Loucy (cell line): ENCODE measurements at regions not wholly inside any gene's neighbourhood (a gene's known extent, or its start where the extent isn't known, plus 50 kb on each side); places are given as distances from the start of the nearest gene placed in this dataset.

Experiments used
- H2AFZ ChIP-seq: fragments of 200-600 bp; sonication (generic); 2 replicates; pipeline ENCODE4 v1.6.0; 2016; ENCODE audit warnings: antibody characterized with exemption, mild to moderate bottlenecking, low read length, moderate library complexity
- H3F3A ChIP-seq: fragments of 200-600 bp; 2 replicates; pipeline ENCODE4 v1.6.0; 2016; ENCODE audit warnings: antibody characterized with exemption, low read depth, mild to moderate bottlenecking
- H3K27me3 ChIP-seq: fragments of 200-600 bp; sonication (generic); 2 replicates; pipeline ENCODE4 v1.6.1; 2014; ENCODE audit warnings: low read length, mild to moderate bottlenecking; ENCODE audit not compliant: insufficient read depth, poor library complexity, severe bottlenecking
- H3K36me3 ChIP-seq: fragments of 200-600 bp; sonication (generic); 2 replicates; pipeline ENCODE4 v1.6.1; 2016; ENCODE audit warnings: low read length; ENCODE audit not compliant: insufficient read depth
- H3K4me1 ChIP-seq: fragments of 200-600 bp; sonication (generic); 2 replicates; pipeline ENCODE4 v1.5.1; 2014; ENCODE audit warnings: low read length, mild to moderate bottlenecking; ENCODE audit not compliant: insufficient read depth, poor library complexity, severe bottlenecking
- H3K4me2 ChIP-seq: fragments of 200-600 bp; sonication (generic); 2 replicates; pipeline ENCODE4 v1.6.0; 2014; ENCODE audit warnings: antibody characterized with exemption, low read length, low read depth, mild to moderate bottlenecking; ENCODE audit not compliant: poor library complexity, severe bottlenecking
- H3K4me3 ChIP-seq: fragments of 200-600 bp; sonication (generic); 2 replicates; pipeline ENCODE4 v1.5.1; 2014; ENCODE audit warnings: low read length, mild to moderate bottlenecking, mixed read lengths; ENCODE audit not compliant: poor library complexity, severe bottlenecking
- H3K79me2 ChIP-seq: fragments of 200-600 bp; sonication (generic); 2 replicates; pipeline ENCODE4 v1.6.1; 2014; ENCODE audit warnings: low read length; ENCODE audit not compliant: insufficient read depth
- H3K9ac ChIP-seq: fragments of 200-600 bp; sonication (generic); 2 replicates; pipeline ENCODE4 v1.6.0; 2014; ENCODE audit warnings: mild to moderate bottlenecking, low read depth, low read length, moderate library complexity; ENCODE audit not compliant: poor library complexity, severe bottlenecking
- H3K9me2 ChIP-seq: fragments of 200-600 bp; sonication (generic); replicated peaks from 2 replicates; pipeline ENCODE4 v1.6.1; 2016; ENCODE audit warnings: low read depth, low read length, mixed read lengths
- H3K9me3 ChIP-seq: fragments of 200-600 bp; sonication (generic); 2 replicates; pipeline ENCODE4 v1.6.1; 2014; ENCODE audit warnings: mild to moderate bottlenecking, antibody characterized with exemption, low read length, low read depth; ENCODE audit not compliant: insufficient read depth
- H4K20me1 ChIP-seq: fragments of 200-600 bp; sonication (generic); 2 replicates; pipeline ENCODE4 v1.6.0; 2014; ENCODE audit warnings: antibody characterized with exemption, low read length, mild to moderate bottlenecking; ENCODE audit not compliant: insufficient read depth, poor library complexity, severe bottlenecking
- EZH2phosphoT487 ChIP-seq: fragments of 200-600 bp; IDR thresholded peaks from 2 replicates; pipeline ENCODE4 v1.6.1; 2018; ENCODE audit warnings: antibody characterized with exemption, mild to moderate bottlenecking, moderate library complexity, borderline replicate concordance
- TF ChIP-seq, protein P1 (sequence below): fragments of 200-600 bp; sonication (generic); conservative IDR thresholded peaks from 2 replicates; pipeline ENCODE4 v1.5.1; 2014; ENCODE audit warnings: mild to moderate bottlenecking, antibody characterized with exemption, low read length

DNA sequence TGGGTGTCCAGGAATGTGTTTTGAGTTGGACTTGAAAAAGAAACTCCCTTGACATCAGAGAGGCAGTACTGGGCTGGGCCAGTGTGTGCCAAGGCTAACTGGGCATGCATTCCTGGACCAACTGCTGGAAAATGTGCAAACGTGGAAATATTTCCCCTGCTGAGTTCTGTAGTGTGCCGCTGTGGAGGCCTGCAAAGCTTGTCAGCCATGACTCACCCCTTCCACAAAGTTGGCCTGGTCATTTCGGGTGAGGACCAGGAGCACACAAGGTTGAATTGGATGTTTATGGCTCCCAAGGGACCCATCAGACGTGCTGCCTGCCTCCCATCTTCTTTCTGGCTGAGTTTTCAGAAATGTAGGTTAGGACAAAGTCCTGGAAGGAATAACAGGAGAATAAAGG is 513.1 kb downstream of the MIAT start:
- Histone ChIP-seq H2AFZ (no peak overlapping the region), H3K4me2 (no peak overlapping the region), H3F3A (no peaks in the 10 kb centered on the region), H3K9ac (no peak overlapping the region), H3K9me3 (no peaks in the 10 kb centered on the region), H3K27me3 (no peaks in the 10 kb centered on the region), H3K79me2 (no peaks in the 10 kb centered on the region), H3K9me2 (no peaks in the 10 kb centered on the region), H4K20me1 (no peaks in the 10 kb centered on the region), H3K36me3 (no peaks in the 10 kb centered on the region), H3K4me3 (no peak overlapping the region), H3K4me1 (no peaks in the 10 kb centered on the region)
- TF ChIP-seq EZH2phosphoT487, result no peak
- TF ChIP-seq, protein P1, sequence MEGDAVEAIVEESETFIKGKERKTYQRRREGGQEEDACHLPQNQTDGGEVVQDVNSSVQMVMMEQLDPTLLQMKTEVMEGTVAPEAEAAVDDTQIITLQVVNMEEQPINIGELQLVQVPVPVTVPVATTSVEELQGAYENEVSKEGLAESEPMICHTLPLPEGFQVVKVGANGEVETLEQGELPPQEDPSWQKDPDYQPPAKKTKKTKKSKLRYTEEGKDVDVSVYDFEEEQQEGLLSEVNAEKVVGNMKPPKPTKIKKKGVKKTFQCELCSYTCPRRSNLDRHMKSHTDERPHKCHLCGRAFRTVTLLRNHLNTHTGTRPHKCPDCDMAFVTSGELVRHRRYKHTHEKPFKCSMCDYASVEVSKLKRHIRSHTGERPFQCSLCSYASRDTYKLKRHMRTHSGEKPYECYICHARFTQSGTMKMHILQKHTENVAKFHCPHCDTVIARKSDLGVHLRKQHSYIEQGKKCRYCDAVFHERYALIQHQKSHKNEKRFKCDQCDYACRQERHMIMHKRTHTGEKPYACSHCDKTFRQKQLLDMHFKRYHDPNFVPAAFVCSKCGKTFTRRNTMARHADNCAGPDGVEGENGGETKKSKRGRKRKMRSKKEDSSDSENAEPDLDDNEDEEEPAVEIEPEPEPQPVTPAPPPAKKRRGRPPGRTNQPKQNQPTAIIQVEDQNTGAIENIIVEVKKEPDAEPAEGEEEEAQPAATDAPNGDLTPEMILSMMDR, result no peak

DNA sequence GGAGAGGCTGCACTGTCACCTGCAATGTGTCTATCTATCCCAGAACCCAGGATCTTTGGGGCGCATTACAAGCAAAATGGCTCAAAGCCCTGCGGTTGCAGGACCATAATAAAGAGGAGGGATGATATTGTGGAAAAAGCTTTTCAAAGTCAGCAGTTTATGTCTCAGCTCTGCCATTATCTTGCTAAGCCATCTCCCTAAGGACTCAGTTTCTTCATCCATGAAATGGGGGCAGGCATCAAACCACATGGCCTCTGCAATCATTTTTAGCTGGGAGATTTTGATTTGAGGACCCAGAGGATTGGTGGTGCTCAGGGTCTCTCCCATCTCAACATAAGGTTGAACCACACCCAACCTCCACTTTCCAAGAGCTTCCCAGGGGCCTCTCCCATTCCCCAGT is 513.8 kb downstream of the MIAT start:
- Histone ChIP-seq H3K4me3 (no peak overlapping the region), H3F3A (no peaks in the 10 kb centered on the region), H3K79me2 (no peaks in the 10 kb centered on the region), H3K9me2 (no peaks in the 10 kb centered on the region), H3K4me2 (no peak overlapping the region), H4K20me1 (no peaks in the 10 kb centered on the region), H3K9ac (no peak overlapping the region), H3K36me3 (no peaks in the 10 kb centered on the region), H2AFZ (no peak overlapping the region), H3K4me1 (no peaks in the 10 kb centered on the region), H3K27me3 (no peaks in the 10 kb centered on the region), H3K9me3 (no peaks in the 10 kb centered on the region)
- no peak for TF ChIP-seq EZH2phosphoT487
- TF ChIP-seq, protein P1, result no peak

DNA sequence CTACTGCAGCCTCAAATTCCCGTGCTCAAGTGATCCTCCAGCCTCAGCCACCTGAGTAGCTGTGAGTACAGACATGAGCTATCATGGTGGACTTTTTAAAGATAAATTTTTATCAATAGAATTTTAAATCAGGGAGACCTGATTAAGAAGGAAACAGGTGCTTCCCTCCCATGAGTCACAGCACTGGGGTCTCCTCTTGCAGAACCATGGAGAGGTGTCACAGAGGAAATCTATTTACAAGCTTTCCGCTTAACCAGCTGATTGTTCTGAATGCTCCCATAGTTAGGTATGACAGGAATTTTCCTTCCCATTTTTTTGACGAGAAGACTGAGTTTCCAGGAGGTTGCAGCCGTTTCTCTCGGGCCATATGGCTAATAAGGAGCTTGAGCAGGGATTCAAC is 516.1 kb downstream of the MIAT start:
- H3F3A ChIP-seq, result no peaks in the 10 kb centered on the region
- H3K9me2 ChIP-seq, result no peaks in the 10 kb centered on the region
- H3K4me2 ChIP-seq, result no peak overlapping the region
- H3K4me1 ChIP-seq, result no peaks in the 10 kb centered on the region
- no peak overlapping the region for H3K9ac ChIP-seq
- no peaks in the 10 kb centered on the region for H4K20me1 ChIP-seq
- TF ChIP-seq EZH2phosphoT487, result no peak
- TF ChIP-seq, protein P1, result no peak
- no peaks in the 10 kb centered on the region for H3K36me3 ChIP-seq
- no peaks in the 10 kb centered on the region for H3K9me3 ChIP-seq
- no peak overlapping the region for H2AFZ ChIP-seq
- H3K27me3 ChIP-seq, result no peaks in the 10 kb centered on the region
- no peaks in the 10 kb centered on the region for H3K79me2 ChIP-seq
- no peak overlapping the region for H3K4me3 ChIP-seq
